ENCODE measurements at regions not wholly inside any gene's neighbourhood (a gene's known extent, or its start where the extent isn't known, plus 50 kb on each side); places are given as distances from the start of the nearest gene placed in this dataset.
"Not testable (repeated sequence)": the region's sequence is repeated elsewhere in the genome, so short reads cannot be mapped to it uniquely, and the experiment has no call there.

DNA sequence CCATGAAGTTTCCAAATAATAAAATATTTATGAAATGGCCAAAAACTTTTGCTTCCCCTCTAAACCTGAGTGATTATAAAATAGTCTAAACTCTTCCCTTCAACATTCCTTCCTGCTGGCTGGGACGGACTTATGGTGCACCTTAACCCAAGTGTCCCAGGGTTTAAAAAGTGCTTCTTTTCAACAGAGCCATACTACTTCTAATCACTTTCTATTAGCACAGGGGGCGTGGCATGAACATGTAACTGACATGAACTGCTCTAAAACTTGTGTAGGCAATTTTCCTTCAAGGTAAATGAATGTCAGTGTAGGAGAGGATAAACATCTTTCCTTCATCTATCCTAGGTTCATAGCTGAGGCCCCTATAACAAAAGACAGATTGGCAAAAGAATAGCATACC is 163.6 kb upstream of the RIMS1 start:
- DNase-seq (ENCODE audit: low read depth), result no peak

DNA sequence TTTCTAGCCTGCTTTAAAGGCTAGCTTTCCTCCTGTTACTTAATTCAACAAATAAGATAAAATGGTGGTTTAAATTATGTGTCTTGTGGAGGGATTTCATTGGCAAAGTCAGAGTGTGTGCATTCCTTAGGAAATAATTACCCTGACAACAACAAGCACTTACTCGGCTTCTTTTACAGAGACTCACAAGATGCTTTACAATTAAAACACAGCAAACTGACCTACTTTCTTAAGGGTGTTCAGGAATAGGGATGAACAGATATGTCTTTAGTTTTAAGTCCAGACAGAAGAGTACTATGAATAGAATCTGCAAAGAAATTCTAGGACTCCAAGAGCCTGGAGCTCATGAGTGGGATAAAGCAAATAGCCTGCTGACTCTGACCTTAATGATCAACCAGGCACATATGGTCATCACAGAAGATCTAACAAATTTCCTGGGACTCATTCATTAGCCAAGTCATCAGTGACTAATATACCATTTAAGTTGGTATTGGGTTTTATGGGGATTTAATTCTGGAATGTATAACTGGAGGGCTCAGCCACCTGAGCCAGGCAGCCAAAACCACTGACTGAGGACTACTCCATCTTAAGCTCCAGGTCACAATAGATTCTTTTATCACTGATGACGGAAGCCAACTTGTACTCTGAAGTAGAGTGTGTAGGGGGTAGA is 161.8 kb upstream of the RIMS1 start:
- no peak for DNase-seq (ENCODE audit: low read depth)

DNA sequence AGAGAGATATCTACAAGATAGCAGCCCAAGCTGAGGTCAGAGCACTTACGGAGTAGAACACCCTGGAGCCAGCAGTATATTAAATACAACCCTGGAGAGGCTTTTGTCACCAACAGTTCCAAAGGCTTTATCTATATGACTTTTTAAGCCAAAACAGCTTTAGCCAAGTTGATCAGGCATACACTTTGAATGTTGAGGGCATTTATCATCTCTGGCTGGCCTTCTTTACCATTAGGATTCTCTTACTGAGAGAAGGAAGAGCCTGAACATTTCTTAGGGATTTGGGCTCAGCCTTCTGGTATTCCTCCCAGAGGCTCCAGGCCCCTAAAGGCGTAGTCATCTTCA is 161.3 kb upstream of the RIMS1 start:
- DNase-seq (ENCODE audit: low read depth), result no peak

DNA sequence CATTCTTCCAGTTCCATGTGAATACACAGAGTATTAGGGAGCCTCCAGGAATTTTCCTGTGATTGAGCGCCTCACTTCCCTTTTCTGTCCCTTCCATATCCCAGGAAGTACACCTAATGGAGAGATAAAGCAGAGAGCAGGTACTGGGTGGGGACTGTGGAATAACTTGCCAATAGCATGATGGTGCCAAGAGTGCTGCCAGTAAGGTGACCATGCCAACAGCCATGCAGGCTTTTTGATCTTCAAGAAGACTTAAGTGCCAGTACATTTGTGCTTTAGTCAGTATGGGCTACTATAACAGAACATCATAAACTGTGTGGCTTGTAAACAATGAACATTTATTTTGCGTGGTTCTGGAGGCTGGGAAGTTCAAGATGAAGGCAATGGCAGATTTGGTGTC is 160.2 kb upstream of the RIMS1 start:
- no peak for DNase-seq (ENCODE audit: low read depth)

DNA sequence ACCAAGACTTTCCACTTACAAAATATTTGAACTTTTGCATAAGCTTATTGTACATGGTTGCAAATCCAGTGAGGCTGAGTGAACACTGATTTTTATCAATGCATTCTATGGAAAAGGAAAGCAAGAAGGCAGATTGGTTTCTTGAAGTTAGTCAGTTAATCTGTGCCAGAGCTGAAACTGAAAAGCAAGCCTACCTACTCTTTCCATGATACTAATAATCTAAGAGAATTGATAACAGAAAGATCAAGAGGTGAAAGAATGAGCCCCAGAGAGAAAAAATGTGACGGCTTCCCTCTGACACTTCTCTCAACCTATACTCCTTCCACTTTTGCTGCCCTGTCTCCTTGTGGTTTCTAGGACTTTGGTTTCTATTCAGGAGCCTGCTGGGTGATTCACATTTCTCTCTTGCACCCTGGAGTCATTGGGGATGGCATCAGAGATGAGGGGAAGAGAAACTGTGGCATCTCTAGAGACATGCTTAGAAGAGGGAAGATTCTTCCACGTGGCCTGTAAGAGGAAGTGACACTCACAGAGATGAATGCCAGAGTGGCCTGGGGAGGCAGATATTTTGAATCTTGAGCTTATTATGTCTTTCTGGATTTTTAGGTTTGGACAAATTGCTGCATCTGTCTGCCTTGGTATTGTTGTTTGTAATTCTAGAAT is 158.6 kb upstream of the RIMS1 start:
- DNase-seq (ENCODE audit: low read depth), result no peak

DNA sequence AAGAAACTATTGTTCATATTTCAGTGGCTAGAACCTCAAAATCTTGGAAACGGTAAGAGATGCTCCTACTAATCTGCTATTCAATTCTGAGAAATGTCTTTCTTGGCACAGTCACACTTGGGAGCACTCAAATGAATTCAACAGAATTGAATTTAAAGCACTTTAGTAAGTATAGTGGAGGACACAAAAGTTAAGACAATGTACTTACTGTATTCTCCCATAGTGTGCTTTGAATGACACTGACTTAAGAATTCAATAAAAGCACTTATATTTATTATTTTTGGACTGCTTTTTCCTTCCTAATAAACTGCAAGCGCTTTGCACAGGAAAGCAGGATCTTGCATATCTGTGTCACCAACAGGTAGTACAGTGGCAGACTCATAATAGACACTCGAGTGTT is 156.1 kb upstream of the RIMS1 start:
- DNase-seq (ENCODE audit: low read depth), result no peak

DNA sequence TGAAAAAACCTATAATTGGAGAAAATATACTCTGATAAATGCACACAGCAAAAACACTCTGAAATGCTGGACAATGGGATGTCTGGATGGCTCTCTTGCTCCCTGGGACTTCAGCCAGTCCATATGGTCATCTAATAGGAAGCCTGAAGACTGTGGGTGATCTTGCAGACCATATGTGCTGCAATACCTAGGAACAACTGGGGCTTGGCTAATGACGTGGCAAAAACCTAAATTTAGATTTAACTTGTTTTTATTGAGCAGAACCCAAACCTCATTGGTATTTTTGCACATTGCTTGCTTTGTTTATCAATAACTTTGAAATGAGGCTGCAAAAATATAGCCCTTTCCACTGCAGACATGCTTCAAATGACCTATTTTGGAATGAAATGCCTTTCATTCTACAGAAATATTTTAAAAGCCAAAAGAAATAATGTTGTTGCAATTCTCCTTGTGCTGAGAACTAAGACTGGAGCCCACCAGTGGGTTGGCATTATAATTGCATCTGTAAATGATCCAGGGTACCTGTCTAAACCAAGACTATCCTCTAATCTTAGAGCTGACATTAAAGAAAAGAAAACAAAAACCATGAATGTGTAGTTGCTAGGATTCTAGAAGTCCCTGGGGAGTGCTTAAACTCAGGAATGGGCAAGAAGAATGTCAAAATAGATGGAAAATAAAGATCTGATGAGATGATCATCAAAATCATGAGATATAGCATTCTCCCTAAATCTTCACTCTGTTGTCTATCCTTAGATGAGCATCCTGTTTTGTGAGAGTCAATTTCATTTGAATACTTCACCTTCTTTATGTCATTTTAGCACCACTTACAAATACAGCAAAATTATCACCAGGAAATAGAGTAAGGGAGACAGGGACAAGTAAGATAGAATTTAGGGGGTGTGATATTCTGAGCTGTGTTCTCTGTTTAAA is 152.1 kb upstream of the RIMS1 start:
- no peak for DNase-seq (ENCODE audit: low read depth)

DNA sequence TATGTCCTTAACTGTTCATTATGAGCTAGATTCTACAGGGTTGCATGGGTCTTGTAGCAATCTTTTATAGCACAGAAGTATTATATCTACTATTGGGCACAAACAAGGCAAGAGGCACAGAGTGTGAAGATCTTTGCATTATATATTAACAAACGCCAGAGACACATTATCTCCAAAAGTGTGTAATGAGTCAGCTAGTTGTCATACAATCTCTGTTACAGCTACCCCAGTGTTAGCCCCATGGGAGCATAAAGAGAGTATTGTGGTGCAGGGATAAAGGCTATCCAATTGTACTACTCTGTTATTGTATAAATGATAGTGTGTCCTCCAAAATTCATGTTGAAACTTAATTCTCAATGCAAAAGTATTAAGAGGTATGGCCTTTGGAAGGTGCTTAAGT is 148.4 kb upstream of the RIMS1 start:
- no peak for DNase-seq (ENCODE audit: low read depth)

DNA sequence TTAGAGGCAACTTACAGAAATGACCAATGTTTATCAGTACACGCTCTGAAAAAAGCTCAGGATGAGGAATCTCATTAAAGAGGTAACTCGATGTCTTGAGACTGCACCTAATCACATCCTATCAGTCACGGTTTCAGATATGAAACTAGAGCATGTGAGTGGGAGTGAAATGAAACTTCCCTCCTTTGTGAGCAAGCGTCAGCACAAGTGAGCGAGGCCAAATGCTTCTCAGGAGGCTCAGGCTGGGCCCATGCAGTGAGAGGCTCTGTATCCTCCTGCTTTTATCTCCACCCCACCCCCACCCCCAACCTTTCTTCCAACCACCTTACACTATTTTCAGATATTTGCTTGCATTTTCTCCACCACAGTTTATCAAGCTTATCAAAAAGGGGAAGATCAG is 140.8 kb upstream of the RIMS1 start:
- no peak for DNase-seq (ENCODE audit: low read depth)

DNA sequence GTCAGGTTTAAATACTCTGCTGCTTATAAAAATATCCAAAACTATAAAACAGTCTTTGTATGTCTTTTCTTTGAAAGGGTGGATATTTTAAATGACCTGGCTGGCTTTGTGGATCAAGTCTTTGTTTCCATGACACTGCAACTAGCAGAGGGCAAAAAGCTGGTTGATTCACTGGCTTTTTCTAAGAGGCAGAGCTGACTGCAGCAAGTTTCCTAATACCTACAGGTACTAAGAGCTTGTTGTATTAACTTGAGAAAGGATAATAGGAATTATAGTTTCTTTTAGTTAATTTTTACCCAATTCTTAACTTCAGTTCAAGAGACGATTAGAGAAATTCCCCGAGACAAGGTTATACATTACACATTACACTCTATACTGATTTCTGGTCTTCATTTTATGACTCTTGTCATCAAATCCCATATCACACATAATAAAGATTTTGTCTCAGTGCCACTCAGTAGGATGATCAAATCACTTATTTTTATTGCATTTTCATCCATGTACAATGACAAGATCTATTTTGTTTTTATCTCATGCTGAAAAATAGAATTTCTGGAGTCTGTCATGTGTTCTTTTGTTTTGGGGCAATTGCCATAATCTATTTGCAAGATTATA is 120.1 kb upstream of the RIMS1 start:
- DNase-seq (ENCODE audit: low read depth), result no peak

DNA sequence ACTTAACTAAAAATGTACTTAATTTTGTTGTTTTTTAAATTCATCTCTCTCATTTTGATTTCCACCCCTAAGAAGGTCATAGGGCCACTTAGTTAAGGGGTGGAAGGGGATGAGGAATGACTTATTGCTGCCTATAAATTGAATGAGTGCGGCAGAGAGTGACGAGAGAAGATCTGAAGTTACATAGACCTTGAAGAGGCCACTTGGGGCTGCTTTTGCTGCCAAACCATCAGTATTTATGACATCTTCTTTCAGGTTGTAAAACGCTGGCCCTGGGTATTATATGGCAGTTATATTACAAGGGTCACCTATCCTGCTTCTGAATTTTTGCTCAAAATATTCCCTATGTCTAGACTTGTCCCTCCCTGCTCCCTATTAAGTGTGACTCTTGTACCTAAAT is 119.6 kb upstream of the RIMS1 start:
- no peak for DNase-seq (ENCODE audit: low read depth)

DNA sequence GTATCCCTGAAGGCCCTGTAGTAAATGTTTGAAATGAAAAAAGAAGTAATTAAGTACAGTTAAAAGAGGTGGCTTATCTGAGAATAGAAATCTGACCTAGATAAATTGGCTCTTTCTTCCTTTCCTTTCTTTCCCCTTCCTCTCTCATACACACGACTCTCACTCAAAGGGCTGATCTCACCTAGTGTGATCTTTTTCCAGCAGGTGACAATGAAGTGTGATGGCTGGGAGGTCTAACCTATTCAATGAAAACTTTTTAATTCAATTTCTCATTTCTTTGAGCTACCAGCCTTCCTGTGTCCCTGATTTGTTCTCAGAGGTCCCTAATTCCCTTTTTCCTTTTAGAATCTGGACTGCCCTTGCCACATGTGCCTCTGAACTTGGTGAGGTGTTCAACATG is 118.0 kb upstream of the RIMS1 start:
- DNase-seq (ENCODE audit: low read depth), result no peak

DNA sequence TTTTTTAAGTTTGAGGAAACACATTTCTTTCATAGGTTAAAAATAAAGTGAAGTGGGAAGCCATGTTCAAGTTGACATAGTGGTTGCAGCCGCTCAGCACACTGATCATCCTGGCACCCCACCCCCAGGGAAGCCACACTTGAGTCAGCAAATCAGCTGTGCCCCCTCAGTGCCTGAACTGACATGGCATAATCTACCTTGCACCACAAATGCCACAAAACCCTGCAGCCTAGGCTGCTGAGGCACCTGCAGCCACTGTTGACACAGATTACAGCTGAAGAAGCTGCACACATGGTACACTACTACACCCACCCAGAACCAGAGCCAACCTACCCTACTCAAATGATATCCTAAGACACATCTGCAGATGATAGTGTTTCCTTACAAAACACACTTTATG is 77.5 kb upstream of the RIMS1 start:
- no peak for DNase-seq (ENCODE audit: low read depth)

DNA sequence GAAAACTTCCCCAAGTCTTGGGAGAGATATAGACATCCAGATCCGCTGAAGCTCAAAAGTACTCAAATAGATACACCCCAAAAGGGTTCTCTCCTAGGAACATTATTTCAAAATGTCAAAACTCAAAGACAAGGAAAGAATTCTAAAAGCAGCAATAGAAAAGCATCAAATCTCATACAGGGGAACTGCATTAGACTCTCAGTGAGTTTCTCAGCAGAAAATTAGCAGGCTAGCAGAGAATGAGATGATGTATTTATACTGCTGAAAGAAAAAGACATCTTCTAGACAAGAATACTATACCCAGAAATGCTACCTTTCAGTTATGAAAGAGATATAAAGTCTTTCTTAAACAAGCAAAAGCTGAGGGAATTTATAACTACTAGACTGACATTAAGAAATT is 75.5 kb upstream of the RIMS1 start:
- no peak for DNase-seq (ENCODE audit: low read depth)

DNA sequence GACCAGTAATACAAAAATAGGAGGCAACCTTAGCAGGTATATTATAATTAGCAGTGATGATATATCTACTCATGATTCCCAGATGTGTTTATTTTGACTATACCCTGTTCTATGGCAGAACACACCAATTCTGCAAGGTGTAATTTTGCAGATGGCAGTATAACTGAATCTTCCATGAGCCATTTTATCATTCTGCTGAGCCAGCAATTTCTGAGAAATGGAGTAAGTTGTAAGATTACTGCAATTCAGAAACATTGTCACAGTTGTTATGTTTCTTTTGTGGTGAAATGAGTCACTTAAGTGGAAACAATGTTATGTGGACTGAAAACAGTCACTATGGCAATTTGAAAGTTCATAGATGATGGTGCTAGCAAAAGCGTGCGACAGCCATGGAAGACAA is 63.7 kb upstream of the RIMS1 start:
- DNase-seq (ENCODE audit: low read depth), result no peak

DNA sequence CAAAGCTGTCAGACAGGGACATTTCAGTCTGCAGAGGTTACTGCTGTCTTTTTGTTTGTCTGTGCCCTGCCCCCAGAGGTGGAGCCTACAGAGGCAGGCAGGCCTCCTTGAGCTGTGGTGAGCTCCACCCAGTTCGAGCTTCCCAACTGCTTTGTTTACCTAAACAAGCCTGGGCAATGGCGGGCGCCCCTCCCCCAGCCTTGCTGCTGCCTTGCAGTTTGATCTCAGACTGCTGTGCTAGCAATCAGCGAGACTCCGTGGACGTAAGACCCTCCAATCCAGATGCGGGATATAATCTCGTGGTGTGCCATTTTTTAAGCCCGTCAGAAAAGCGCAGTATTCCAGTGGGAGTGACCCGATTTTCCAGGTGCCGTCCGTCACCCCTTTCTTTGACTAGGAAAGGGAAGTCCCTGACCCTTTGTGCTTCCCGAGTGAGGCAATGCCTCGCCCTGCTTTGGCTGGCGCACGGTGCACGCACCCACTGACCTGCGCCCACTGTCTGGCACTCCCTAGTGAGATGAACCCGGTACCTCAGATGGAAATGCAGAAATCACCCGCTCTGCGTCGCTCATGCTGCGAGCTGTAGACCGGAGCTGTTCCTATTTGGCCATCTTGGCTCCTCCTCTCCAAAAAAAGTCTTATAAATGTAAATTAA is 54.1 kb upstream of the RIMS1 start:
- DNase-seq (ENCODE audit: low read depth), result not testable (repeated sequence)
